Osteoblast (primary cell): ENCODE measurements at regions not wholly inside any gene's neighbourhood (a gene's known extent, or its start where the extent isn't known, plus 50 kb on each side); places are given as distances from the start of the nearest gene placed in this dataset.

ENCODE experiments used
- DNase-seq: peaks from one replicate; pipeline ENCODE4 v3.0.0; 2011; ENCODE audit warnings: low spot score, mixed read lengths; ENCODE audit not compliant: insufficient read length; ENCODE audit errors: missing footprints
- H2AFZ ChIP-seq: 2 replicates; pipeline ENCODE4 v1.6.0; 2011; ENCODE audit warnings: mild to moderate bottlenecking, low read length
- H3K27ac ChIP-seq: 2 replicates; pipeline ENCODE4 v1.5.1; 2011; ENCODE audit warnings: mild to moderate bottlenecking, low read depth, low read length, moderate library complexity
- H3K27me3 ChIP-seq: 2 replicates; pipeline ENCODE4 v1.6.0; 2012; ENCODE audit warnings: mild to moderate bottlenecking, control low read depth, inconsistent platforms, low read length, moderate library complexity; ENCODE audit not compliant: insufficient read depth
- H3K36me3 ChIP-seq: 2 replicates; pipeline ENCODE4 v1.5.1; 2011; ENCODE audit warnings: mild to moderate bottlenecking, low read length, control low read depth, moderate library complexity; ENCODE audit not compliant: insufficient read depth
- H3K4me1 ChIP-seq: 2 replicates; pipeline ENCODE4 v1.5.1; 2011; ENCODE audit warnings: mild to moderate bottlenecking, low read length, control low read depth, moderate library complexity; ENCODE audit not compliant: insufficient read depth
- H3K4me2 ChIP-seq: 2 replicates; pipeline ENCODE4 v1.6.0; 2011; ENCODE audit warnings: mild to moderate bottlenecking, low read length; ENCODE audit not compliant: insufficient read depth
- H3K4me3 ChIP-seq: fragments of 200-600 bp; sonication (generic); 3 replicates; pipeline ENCODE4 v1.5.1; 2012; ENCODE audit warnings: mild to moderate bottlenecking, low read length, inconsistent platforms; ENCODE audit not compliant: insufficient read depth
- H3K79me2 ChIP-seq: 2 replicates; pipeline ENCODE4 v1.6.0; 2012; ENCODE audit warnings: mild to moderate bottlenecking, low read length, control low read depth, inconsistent platforms; ENCODE audit not compliant: insufficient read depth
- H3K9me3 ChIP-seq: 2 replicates; pipeline ENCODE4 v1.5.1; 2011; ENCODE audit warnings: low read depth, low read length, control low read depth
- H4K20me1 ChIP-seq: 2 replicates; pipeline ENCODE4 v1.6.0; 2012; ENCODE audit warnings: mild to moderate bottlenecking, low read length, control low read depth; ENCODE audit not compliant: insufficient read depth
- TF ChIP-seq, protein P1 (sequence below): IDR thresholded peaks from 2 replicates; pipeline ENCODE4 v1.5.1; 2011; ENCODE audit warnings: mild to moderate bottlenecking, low read depth, low read length, moderate library complexity; ENCODE audit errors: extremely low read depth

- no peak for DNase-seq
- Histone ChIP-seq H3K4me2 (no peak overlapping the region), H3K36me3 (no peaks in the 10 kb centered on the region), H2AFZ (no peak overlapping the region), H4K20me1 (no peaks in the 10 kb centered on the region), H3K4me3 (no peak overlapping the region), H3K27me3 (no peaks in the 10 kb centered on the region), H3K9me3 (no peaks in the 10 kb centered on the region), H3K79me2 (no peaks in the 10 kb centered on the region), H3K27ac (no peak overlapping the region), H3K4me1 (no peaks in the 10 kb centered on the region)
- TF ChIP-seq, protein P1, sequence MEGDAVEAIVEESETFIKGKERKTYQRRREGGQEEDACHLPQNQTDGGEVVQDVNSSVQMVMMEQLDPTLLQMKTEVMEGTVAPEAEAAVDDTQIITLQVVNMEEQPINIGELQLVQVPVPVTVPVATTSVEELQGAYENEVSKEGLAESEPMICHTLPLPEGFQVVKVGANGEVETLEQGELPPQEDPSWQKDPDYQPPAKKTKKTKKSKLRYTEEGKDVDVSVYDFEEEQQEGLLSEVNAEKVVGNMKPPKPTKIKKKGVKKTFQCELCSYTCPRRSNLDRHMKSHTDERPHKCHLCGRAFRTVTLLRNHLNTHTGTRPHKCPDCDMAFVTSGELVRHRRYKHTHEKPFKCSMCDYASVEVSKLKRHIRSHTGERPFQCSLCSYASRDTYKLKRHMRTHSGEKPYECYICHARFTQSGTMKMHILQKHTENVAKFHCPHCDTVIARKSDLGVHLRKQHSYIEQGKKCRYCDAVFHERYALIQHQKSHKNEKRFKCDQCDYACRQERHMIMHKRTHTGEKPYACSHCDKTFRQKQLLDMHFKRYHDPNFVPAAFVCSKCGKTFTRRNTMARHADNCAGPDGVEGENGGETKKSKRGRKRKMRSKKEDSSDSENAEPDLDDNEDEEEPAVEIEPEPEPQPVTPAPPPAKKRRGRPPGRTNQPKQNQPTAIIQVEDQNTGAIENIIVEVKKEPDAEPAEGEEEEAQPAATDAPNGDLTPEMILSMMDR = no peak
Observed at GRCh38 chr5:103480246-103480645, 82.3 kb downstream of the NUDT12 start.

- no peak overlapping the region for H3K27ac ChIP-seq
- no peaks in the 10 kb centered on the region for H3K27me3 ChIP-seq
- H3K4me1 ChIP-seq = peaks cover 11% of the 10 kb centered on the region
- H3K4me3 ChIP-seq = no peak overlapping the region
- peak overlapping the region; percentile 17 for H2AFZ ChIP-seq
- H3K9me3 ChIP-seq = no peaks in the 10 kb centered on the region
- no peaks in the 10 kb centered on the region for H3K79me2 ChIP-seq
- no peak for DNase-seq
- H3K4me2 ChIP-seq = no peak overlapping the region
- no peaks in the 10 kb centered on the region for H4K20me1 ChIP-seq
- no peaks in the 10 kb centered on the region for H3K36me3 ChIP-seq
- TF ChIP-seq, protein P1 = no peak
Observed at GRCh38 chr5:103477678-103478077, 84.9 kb downstream of the NUDT12 start.

GRCh38 chr5:103476811-103477210 is 85.8 kb downstream of the NUDT12 start:
- Histone ChIP-seq H3K4me2 (no peak overlapping the region), H3K4me3 (no peak overlapping the region)
- TF ChIP-seq, protein P1 = no peak

DNA sequence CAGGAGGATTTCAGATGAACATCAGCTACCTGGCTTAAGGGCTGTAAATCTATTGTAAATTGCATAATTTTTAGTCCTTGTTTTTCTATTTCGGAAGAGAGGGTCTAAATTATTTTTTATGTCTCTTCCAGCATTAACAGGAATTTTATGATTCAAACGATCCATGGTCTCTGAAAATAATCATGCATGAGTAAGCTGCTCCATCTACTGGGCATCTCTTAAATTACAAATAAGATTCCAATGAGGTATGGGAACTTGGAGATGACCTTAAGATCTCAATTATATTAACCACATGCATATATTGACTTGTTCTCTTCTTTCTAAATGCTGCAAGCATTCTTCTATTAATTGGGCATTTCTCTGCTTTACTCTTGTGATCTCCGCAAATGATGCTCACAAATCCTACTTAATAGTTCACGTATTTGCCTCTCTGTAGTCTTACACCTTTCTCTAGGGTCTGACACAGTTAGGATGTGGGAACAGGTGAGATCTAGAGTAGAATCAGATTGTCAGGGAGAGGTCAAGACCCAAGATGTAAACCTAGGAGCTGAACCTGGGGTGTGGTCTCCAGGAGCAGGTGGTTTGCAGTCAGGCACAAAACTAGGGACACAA is 86.9 kb downstream of the NUDT12 start:
- Histone ChIP-seq H3K36me3 (no peaks in the 10 kb centered on the region), H3K79me2 (no peaks in the 10 kb centered on the region), H3K27ac (no peak overlapping the region), H4K20me1 (no peaks in the 10 kb centered on the region), H3K4me3 (no peak overlapping the region), H3K9me3 (no peaks in the 10 kb centered on the region), H3K4me1 (peaks cover 17% of the 10 kb centered on the region), H3K27me3 (no peaks in the 10 kb centered on the region), H2AFZ (peak overlapping the region; percentile 30), H3K4me2 (peak overlapping the region; percentile 45)
- TF ChIP-seq, protein P1 = peak; percentile 73
- DNase-seq = peak; percentile 37

More at GRCh38 chr5:103476811-103477210, 85.8 kb downstream of the NUDT12 start:
- Histone ChIP-seq H3K36me3 (no peaks in the 10 kb centered on the region), H2AFZ (peak overlapping the region; percentile 10), H3K27me3 (no peaks in the 10 kb centered on the region), H3K79me2 (no peaks in the 10 kb centered on the region), H4K20me1 (no peaks in the 10 kb centered on the region), H3K4me1 (peaks cover 17% of the 10 kb centered on the region), H3K27ac (no peak overlapping the region), H3K9me3 (no peaks in the 10 kb centered on the region)
- no peak for DNase-seq
